HG03280 (cell line): ENCODE measurements at regions not wholly inside any gene's neighbourhood (a gene's known extent, or its start where the extent isn't known, plus 50 kb on each side); places are given as distances from the start of the nearest gene placed in this dataset.

Experiments used
- ATAC-seq: cut with Tn5 transposase; IDR thresholded peaks from one replicate; pipeline ENCODE4 v1.9.1; 2021; ENCODE audit warnings: mild to moderate bottlenecking, moderate library complexity; ENCODE audit not compliant: unreplicated experiment

- no peak for ATAC-seq
These were observed 86.0 kb upstream of the PFKP start for GRCh38 chr10:2981361-2981801.

- ATAC-seq = no peak
These were observed 86.5 kb upstream of the PFKP start for GRCh38 chr10:2980791-2981360.

DNA sequence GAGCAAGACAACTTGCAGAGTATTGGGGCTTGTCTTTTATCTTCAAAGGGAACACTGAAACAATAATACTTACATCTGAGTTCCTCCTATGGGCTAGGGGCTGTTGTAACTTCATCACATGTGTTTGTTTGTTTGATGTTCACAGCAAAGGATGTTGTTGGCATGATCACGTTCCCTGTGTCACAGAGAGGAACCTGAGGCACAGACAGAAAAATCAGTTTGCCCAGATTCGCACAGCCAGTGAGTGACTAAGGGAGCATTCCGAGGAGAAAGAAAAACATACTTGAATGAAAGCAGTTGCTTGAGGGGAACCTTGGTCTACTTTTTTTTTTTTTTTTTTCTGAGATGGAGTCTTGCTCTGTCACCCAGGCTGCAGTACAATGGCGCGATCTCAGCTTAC lies 87.2 kb upstream of the PFKP start:
- no peak for ATAC-seq

DNA sequence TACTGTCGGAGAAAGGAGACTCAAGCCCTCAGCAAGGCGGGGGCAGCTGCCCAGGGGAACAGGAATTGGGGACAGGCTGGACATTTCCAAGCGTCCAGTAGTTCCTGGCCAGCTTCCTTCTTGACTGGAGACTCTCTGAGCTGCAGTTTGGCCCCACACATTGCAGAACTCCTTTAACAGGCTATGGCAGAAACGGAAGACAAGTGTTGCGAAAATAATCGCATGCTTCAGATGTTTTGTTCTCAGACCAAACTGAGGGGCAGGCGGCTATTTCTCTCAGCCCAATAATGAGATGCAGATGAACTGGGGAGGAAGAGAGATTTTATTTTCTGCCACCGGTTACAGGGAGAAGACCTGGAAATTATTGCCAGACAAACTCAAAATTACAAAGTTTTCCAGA lies 88.0 kb upstream of the PFKP start:
- no peak for ATAC-seq

- ATAC-seq = no peak
These were observed 88.6 kb upstream of the PFKP start for GRCh38 chr10:2978574-2979273.

- peak; percentile 49 for ATAC-seq
These were observed 89.2 kb upstream of the PFKP start for GRCh38 chr10:2978111-2978510.

DNA sequence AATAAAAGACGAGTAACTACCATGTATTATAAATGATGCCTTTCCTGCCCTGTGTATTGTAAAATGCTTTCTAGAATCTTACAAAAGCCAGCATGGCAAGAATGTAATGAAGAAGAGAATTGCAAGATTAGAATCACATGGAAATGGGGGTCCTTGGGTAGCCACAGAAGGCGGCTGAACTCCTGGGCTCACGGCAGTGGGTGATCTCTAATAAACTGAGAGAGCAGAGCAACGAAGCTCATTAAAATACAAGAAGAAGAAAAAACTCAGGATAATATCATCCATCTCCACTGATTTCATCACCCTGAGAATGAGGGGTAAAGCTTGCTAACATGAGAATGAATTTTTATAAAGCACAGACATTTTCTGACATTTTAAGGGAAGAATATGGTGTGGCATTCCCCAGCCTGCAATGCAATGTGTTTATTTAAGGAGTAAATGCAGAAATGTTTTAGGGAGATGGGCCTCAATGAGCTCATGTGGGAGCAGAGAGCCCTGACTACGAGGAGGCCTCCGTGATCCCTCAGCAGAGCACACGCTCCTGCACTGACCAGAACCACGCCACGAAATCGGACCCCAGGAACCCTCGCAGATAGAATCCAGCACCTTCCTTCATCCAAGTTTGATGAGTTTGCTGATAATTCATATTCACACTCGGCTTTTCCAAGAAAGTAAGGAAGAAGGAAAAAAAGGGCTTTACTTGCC lies 92.7 kb upstream of the PFKP start:
- no peak for ATAC-seq

GRCh38 chr10:2974083-2974482 lies 93.3 kb upstream of the PFKP start:
- no peak for ATAC-seq

DNA sequence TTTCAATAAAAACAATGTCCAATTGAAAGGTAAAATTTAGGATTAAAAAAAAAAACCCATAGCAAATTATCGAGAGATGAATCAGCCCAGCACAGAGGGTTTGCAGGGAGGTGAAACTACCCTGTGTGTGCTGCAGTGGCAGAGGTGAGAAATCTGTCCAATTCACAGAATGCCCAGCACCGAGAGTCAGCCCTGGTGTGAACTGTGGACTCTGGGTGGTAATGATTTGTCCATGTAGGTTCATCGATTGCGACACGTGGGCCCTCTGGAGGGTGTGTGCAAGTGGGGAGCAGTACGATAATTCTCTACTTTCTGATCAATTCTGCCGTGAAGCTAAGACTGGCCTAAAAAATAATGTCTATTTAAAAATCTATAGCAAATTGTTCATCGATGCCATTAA lies 94.5 kb upstream of the PFKP start:
- ATAC-seq = no peak

DNA sequence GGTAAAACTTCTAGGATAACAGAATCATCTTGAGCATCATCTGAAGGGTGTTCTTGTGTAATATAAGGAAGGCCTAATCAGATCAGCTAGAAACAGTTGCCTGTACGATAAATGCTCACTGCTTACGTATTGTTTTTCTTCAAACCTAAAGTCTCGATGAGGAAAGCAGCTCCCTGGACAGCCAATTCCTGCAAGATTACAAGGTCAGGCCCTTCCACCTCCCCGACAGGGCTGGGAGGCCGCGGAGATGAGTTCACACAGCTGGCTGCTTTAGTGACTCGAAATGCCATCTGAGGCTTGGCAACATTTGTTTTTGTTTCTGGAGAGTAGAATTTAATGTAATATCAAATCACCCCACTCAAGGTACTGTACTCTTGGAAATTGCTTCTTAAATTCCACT lies 95.1 kb upstream of the PFKP start:
- ATAC-seq = no peak

- ATAC-seq = no peak
These were observed 97.0 kb upstream of the PFKP start for GRCh38 chr10:2970190-2970823.

GRCh38 chr10:2968401-2969058 lies 98.8 kb upstream of the PFKP start:
- no peak for ATAC-seq

GRCh38 chr10:2966134-2966533 lies 101.2 kb upstream of the PFKP start:
- ATAC-seq = no peak

DNA sequence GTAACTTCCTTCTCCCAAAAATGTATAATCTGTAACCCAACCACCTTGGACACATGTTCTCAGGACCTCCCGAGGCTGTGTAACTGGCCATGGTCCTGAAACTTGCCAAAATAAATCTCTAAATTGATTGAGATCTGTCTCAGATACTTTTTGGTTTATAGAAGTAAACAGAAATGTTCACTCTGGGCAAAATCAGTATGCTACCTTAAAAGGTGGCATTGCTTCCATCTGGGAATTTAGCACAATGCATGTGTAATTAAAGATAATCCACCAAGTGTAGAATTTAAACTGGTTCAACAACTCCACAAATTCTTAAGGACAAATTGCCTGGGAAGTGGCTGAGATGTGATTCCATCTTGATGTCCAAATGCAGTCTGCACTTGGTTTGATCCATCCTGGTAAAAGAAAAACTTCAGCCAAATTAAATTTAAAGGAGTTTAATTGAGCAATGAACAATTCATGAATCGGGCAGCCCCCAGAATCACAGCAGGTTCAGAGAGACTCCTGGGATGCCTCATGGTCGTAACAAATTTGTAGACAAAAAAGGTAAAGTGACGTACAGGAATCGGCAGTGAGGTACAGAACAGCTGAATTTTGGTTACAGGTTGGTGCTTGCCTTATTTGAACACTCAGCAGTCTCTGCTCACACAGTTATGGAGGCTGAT lies 102.6 kb upstream of the PFKP start:
- ATAC-seq = no peak

DNA sequence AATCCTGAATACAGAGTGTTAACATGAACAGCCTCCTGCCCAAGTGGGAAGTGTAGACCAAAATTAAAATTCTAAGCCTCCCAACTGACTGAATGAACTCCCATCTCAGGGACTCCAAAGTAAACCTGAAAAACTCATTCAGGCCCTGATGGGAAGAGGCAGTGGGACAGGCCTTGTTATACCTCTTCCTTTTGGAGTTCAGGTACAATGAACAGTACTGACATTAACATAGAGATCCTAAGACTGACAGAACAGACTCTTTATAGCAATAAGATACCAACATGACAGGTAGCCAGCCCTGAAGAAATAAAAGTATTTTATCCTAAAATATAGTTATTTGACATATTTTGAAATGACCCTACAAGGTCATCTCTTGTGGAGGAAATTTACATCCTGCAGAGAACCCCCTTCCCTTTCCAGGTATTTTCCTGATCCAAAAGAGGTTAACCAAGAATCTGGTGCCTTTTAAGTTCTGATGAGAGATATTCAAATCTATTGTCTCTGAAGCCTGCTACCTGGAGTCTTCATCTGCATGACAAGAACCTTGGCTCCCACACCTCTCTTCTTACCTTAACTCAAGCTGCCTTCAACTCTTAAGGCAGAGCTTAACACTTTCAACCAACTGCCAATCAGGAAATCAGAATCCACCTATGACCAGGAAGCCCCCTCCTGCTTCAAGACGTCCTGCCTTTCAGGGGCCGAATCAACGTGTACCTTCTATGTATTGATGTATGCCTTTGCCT lies 103.3 kb upstream of the PFKP start:
- no peak for ATAC-seq

DNA sequence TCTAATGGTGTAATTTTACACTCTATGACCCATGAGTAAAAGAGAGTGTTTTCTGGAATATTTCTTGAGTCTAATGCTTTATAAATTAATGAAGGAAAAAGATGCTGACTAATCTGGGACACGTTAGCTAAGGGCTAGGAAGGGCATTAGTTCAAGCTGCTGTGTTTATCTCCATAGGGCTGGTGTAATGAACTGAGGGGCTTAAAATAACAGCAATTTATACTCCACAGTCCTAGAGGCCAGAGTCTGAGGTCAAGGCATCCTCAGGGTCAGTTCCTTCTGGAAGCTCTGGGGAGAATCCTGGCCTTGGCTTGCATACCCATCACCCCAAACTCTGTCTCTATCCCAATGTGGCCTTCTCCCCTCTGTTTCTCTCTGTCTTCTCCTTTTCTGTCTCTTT lies 105.2 kb upstream of the PFKP start:
- ATAC-seq = no peak

- ATAC-seq = no peak
These were observed 108.7 kb upstream of the PFKP start for GRCh38 chr10:2958659-2959058.

DNA sequence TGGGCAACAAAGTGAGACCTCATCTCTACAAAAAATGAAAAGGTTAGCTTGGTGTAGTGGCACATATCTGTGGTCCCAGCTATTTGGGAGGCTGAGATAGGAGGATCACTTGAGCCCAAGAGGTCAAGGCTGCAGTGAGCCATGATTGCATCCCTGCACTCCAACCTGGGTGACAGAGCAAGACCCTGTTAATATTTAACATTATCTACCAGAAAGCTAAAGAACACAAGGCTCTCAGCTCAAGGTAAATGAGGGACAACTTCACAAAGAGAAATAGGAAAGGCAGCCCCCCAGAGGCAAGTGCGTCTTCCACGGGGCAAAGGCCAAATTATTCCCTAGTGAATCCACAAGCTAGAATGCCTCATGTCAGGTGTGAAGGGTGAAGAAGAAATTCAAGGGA lies 109.6 kb upstream of the PFKP start:
- ATAC-seq = no peak

DNA sequence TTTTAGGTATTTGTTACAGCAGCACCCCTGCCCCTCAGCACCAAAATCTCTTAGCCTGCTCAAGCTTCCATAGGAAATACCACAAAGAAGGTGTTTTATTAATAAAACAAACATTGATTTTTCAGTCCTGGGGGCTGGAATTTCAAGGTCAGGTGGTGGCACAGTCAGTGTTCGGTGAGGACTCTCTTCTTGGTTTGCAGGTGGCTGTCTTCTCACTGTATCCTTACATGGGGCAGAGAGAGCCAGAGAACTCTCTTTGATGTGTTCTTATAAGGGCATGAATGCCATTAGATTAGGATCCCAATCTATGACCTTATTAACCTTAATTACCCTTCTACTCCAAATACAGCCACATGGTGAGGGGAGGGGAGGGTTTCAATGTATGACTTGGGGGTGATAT lies 112.3 kb upstream of the PFKP start:
- no peak for ATAC-seq

GRCh38 chr10:2953495-2953894 lies 113.9 kb upstream of the PFKP start:
- ATAC-seq = no peak
